ENCODE measurements at regions not wholly inside any gene's neighbourhood (a gene's known extent, or its start where the extent isn't known, plus 50 kb on each side); places are given as distances from the start of the nearest gene placed in this dataset.

- H3K27ac Mint-ChIP-seq = no peak overlapping the region
- H3K27me3 Mint-ChIP-seq (ENCODE audit: low read depth) = no peaks in the 10 kb centered on the region
- no peak overlapping the region for H3K4me3 Mint-ChIP-seq (ENCODE audit: low read depth)
- intact Hi-C loops (cut with micrococcal nuclease) = loop anchor here (1.0 kb wide), 1 partner anchor 10 kb away; no protein-coding TSS in a partner anchor
- no peaks in the 10 kb centered on the region for H3K4me1 Mint-ChIP-seq (ENCODE audit: low read depth)
- no peaks in the 10 kb centered on the region for H3K36me3 Mint-ChIP-seq (ENCODE audit: low read depth)
- peaks cover 7% of the 10 kb centered on the region for H3K9me3 Mint-ChIP-seq
- no peak for DNase-seq (ENCODE audit: low spot score)
Measured at GRCh38 chr2:125684256-125684655, 971.7 kb upstream of the GYPC start.

GRCh38 chr2:125684932-125685331 lies 971.0 kb upstream of the GYPC start:
- Mint-ChIP-seq H3K4me1 (ENCODE audit: low read depth) (no peaks in the 10 kb centered on the region), H3K4me3 (ENCODE audit: low read depth) (no peak overlapping the region), H3K27me3 (ENCODE audit: low read depth) (no peaks in the 10 kb centered on the region), H3K36me3 (ENCODE audit: low read depth) (no peaks in the 10 kb centered on the region), H3K27ac (no peak overlapping the region), H3K9me3 (peaks cover under 1% of the 10 kb centered on the region)
- intact Hi-C loops (cut with micrococcal nuclease) = loop anchor here (1.0 kb wide), 1 partner anchor 9 kb away; no protein-coding TSS in a partner anchor
- no peak for DNase-seq (ENCODE audit: low spot score)

DNA sequence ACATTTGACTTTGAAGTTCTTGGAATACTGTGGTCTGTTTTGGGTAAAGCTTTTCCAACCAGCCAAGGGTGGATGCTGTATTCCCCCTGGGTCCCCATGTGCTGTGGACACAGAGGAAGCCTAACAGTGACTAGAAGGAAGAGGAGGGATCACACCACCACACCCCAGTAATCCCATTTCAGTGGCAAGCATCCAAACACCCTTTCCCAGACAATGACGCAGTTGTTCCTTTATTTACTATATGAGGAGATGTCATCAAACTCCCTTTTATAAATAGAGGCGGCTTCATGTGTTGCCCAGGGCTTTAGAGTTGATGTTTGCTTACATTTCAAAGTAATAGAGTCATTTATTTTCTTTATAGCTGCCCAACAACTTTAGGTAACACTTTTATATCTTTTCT lies 959.4 kb upstream of the GYPC start:
- no peak overlapping the region for H3K27ac Mint-ChIP-seq
- no peak for DNase-seq (ENCODE audit: low spot score)
- no peaks in the 10 kb centered on the region for H3K4me1 Mint-ChIP-seq (ENCODE audit: low read depth)
- H3K9me3 Mint-ChIP-seq = no peaks in the 10 kb centered on the region
- H3K4me3 Mint-ChIP-seq (ENCODE audit: low read depth) = no peak overlapping the region
- intact Hi-C loops (cut with micrococcal nuclease) = no loop called here
- H3K36me3 Mint-ChIP-seq (ENCODE audit: low read depth) = no peaks in the 10 kb centered on the region
- no peaks in the 10 kb centered on the region for H3K27me3 Mint-ChIP-seq (ENCODE audit: low read depth)

DNA sequence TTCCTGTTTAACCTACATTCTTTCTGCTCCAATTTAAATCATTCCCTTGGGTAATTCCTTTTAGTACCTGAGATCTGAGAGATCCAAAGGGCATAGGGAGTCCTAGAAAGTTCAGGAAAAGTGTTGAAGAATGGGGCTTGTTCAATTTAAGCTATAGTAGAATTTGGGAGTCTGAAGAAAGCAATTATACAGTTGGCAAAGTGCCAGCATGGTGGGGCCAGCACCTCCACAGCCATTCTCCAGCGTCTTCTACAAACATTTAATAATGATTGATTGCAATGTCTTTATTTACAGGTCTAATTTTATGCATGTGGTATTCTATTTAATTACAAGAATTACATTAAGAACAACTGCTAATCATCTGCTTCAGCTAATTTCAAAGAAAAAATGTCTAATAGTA lies 957.7 kb upstream of the GYPC start:
- no peaks in the 10 kb centered on the region for H3K36me3 Mint-ChIP-seq (ENCODE audit: low read depth)
- no peaks in the 10 kb centered on the region for H3K4me1 Mint-ChIP-seq (ENCODE audit: low read depth)
- no peak overlapping the region for H3K27ac Mint-ChIP-seq

DNA sequence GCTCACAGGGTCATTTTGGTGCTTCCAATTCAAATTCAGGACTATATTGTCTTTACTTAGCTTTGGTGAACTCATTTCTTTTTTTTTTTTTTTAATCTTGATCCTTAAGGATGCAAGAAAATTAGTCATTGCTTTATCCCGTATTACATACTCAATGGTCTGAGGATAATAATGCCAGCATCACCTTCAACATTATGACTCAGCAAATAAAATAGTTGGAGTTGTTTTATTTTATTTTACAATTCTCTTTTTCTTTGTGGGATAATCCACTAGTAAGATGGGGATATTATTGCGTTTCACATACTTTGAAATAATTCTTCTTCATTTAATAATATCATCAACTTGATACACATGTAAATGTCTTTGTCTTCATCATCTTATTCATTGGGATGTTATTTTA lies 954.9 kb upstream of the GYPC start:
- no peak overlapping the region for H3K4me3 Mint-ChIP-seq (ENCODE audit: low read depth)
- no peaks in the 10 kb centered on the region for H3K4me1 Mint-ChIP-seq (ENCODE audit: low read depth)
- H3K36me3 Mint-ChIP-seq (ENCODE audit: low read depth) = no peaks in the 10 kb centered on the region

More for the DNA sequence above, 957.7 kb upstream of the GYPC start:
- Mint-ChIP-seq H3K9me3 (no peaks in the 10 kb centered on the region), H3K27me3 (ENCODE audit: low read depth) (no peaks in the 10 kb centered on the region), H3K4me3 (ENCODE audit: low read depth) (no peak overlapping the region)
- intact Hi-C loops (cut with micrococcal nuclease) = no loop called here
- no peak for DNase-seq (ENCODE audit: low spot score)

DNA sequence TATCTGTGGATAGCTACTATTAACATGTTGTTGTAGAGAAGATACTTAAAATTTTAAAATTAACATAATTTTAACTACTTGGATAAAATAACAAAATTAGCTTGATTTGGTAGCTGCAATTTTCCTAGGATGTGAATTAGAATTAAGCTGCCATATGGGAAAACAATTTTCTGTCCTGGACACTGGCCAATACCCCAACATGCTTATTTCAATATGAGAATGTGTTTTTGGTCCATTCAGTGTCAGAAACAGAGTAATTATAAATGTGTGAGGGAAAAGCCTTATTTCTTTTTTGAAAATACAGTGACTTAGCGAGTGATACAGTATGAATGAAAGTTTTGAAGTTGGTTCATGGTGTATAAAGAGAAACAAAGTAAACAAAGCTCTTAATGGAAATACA lies 948.3 kb upstream of the GYPC start:
- Mint-ChIP-seq H3K4me1 (ENCODE audit: low read depth) (no peaks in the 10 kb centered on the region), H3K4me3 (ENCODE audit: low read depth) (no peak overlapping the region), H3K9me3 (peaks cover 20% of the 10 kb centered on the region), H3K36me3 (ENCODE audit: low read depth) (no peaks in the 10 kb centered on the region), H3K27me3 (ENCODE audit: low read depth) (no peaks in the 10 kb centered on the region), H3K27ac (no peak overlapping the region)
- DNase-seq (ENCODE audit: low spot score) = no peak
- intact Hi-C loops (cut with micrococcal nuclease) = no loop called here

More for the DNA sequence above, 954.9 kb upstream of the GYPC start:
- Mint-ChIP-seq H3K9me3 (peaks cover 2% of the 10 kb centered on the region), H3K27me3 (ENCODE audit: low read depth) (no peaks in the 10 kb centered on the region), H3K27ac (no peak overlapping the region)
- intact Hi-C loops (cut with micrococcal nuclease) = no loop called here
- DNase-seq (ENCODE audit: low spot score) = no peak

- Mint-ChIP-seq H3K4me3 (ENCODE audit: low read depth) (no peak overlapping the region), H3K36me3 (ENCODE audit: low read depth) (no peaks in the 10 kb centered on the region), H3K27me3 (ENCODE audit: low read depth) (no peaks in the 10 kb centered on the region), H3K4me1 (ENCODE audit: low read depth) (no peaks in the 10 kb centered on the region), H3K27ac (no peak overlapping the region), H3K9me3 (peaks cover 24% of the 10 kb centered on the region)
- intact Hi-C loops (cut with micrococcal nuclease) = no loop called here
- DNase-seq (ENCODE audit: low spot score) = no peak
Measured at GRCh38 chr2:125710561-125710960, 945.4 kb upstream of the GYPC start.

DNA sequence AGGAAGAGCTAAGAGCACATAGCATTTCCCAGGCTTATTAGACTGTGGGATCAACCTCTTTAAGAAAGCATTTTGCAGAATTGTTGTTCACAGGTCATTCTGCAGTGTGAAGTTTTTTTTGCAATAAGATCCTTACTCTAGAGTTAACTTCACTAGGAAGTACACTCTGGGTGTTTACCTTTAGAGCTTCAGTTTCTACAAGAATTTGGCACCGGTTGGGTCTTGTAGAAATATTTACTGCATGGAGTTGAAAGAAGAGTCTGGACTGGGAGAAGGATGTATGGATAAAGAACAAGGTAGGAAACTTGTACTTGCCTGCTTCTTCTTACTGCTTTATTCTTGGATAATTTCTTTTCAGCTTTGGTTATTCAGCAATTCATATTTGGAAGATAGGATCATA lies 944.9 kb upstream of the GYPC start:
- no peak overlapping the region for H3K4me3 Mint-ChIP-seq (ENCODE audit: low read depth)
- intact Hi-C loops (cut with micrococcal nuclease) = no loop called here
- DNase-seq (ENCODE audit: low spot score) = no peak
- H3K27me3 Mint-ChIP-seq (ENCODE audit: low read depth) = no peaks in the 10 kb centered on the region
- H3K27ac Mint-ChIP-seq = no peak overlapping the region
- peaks cover 23% of the 10 kb centered on the region for H3K9me3 Mint-ChIP-seq
- no peaks in the 10 kb centered on the region for H3K4me1 Mint-ChIP-seq (ENCODE audit: low read depth)
- H3K36me3 Mint-ChIP-seq (ENCODE audit: low read depth) = no peaks in the 10 kb centered on the region

- no peak overlapping the region for H3K4me3 Mint-ChIP-seq (ENCODE audit: low read depth)
- intact Hi-C loops (cut with micrococcal nuclease) = no loop called here
- no peak for DNase-seq (ENCODE audit: low spot score)
- no peaks in the 10 kb centered on the region for H3K36me3 Mint-ChIP-seq (ENCODE audit: low read depth)
- H3K9me3 Mint-ChIP-seq = peaks cover 14% of the 10 kb centered on the region
- no peaks in the 10 kb centered on the region for H3K4me1 Mint-ChIP-seq (ENCODE audit: low read depth)
- no peak overlapping the region for H3K27ac Mint-ChIP-seq
- no peaks in the 10 kb centered on the region for H3K27me3 Mint-ChIP-seq (ENCODE audit: low read depth)
Measured at GRCh38 chr2:125713533-125713932, 942.4 kb upstream of the GYPC start.

- no peaks in the 10 kb centered on the region for H3K27me3 Mint-ChIP-seq (ENCODE audit: low read depth)
- intact Hi-C loops (cut with micrococcal nuclease) = no loop called here
- no peak overlapping the region for H3K27ac Mint-ChIP-seq
Measured at GRCh38 chr2:125721072-125721721, 934.8 kb upstream of the GYPC start.

GRCh38 chr2:125730921-125731320 lies 925.0 kb upstream of the GYPC start:
- Mint-ChIP-seq H3K27me3 (ENCODE audit: low read depth) (no peaks in the 10 kb centered on the region), H3K9me3 (peaks cover 36% of the 10 kb centered on the region), H3K4me1 (ENCODE audit: low read depth) (no peaks in the 10 kb centered on the region), H3K27ac (no peak overlapping the region), H3K36me3 (ENCODE audit: low read depth) (no peaks in the 10 kb centered on the region), H3K4me3 (ENCODE audit: low read depth) (no peak overlapping the region)
- no peak for DNase-seq (ENCODE audit: low spot score)
- intact Hi-C loops (cut with micrococcal nuclease) = no loop called here

More at GRCh38 chr2:125721072-125721721, 934.8 kb upstream of the GYPC start:
- Mint-ChIP-seq H3K4me3 (ENCODE audit: low read depth) (no peak overlapping the region), H3K4me1 (ENCODE audit: low read depth) (no peaks in the 10 kb centered on the region), H3K36me3 (ENCODE audit: low read depth) (no peaks in the 10 kb centered on the region), H3K9me3 (peaks cover 16% of the 10 kb centered on the region)
- DNase-seq (ENCODE audit: low spot score) = no peak

- DNase-seq (ENCODE audit: low spot score) = no peak
- intact Hi-C loops (cut with micrococcal nuclease) = no loop called here
- Mint-ChIP-seq H3K4me1 (ENCODE audit: low read depth) (no peaks in the 10 kb centered on the region), H3K27ac (no peak overlapping the region), H3K9me3 (peaks cover 34% of the 10 kb centered on the region), H3K4me3 (ENCODE audit: low read depth) (no peak overlapping the region), H3K27me3 (ENCODE audit: low read depth) (no peaks in the 10 kb centered on the region), H3K36me3 (ENCODE audit: low read depth) (no peaks in the 10 kb centered on the region)
Measured at GRCh38 chr2:125736306-125736705, 919.7 kb upstream of the GYPC start.

GRCh38 chr2:125745514-125745913 lies 910.4 kb upstream of the GYPC start:
- Mint-ChIP-seq H3K4me3 (ENCODE audit: low read depth) (no peak overlapping the region), H3K27me3 (ENCODE audit: low read depth) (no peaks in the 10 kb centered on the region), H3K4me1 (ENCODE audit: low read depth) (no peaks in the 10 kb centered on the region), H3K27ac (no peak overlapping the region), H3K36me3 (ENCODE audit: low read depth) (no peaks in the 10 kb centered on the region), H3K9me3 (no peaks in the 10 kb centered on the region)
- intact Hi-C loops (cut with micrococcal nuclease) = no loop called here
- DNase-seq (ENCODE audit: low spot score) = no peak
